Fibroblast of villous mesenchyme (primary cell): ENCODE measurements at regions not wholly inside any gene's neighbourhood (a gene's known extent, or its start where the extent isn't known, plus 50 kb on each side); places are given as distances from the start of the nearest gene placed in this dataset.

Experiments
- DNase-seq: peaks from one replicate; pipeline ENCODE4 v3.0.0-alpha.2; 2010; ENCODE audit warnings: low read depth
- H3K4me3 ChIP-seq: 2 replicates; pipeline ENCODE4 v1.5.1; 2011; ENCODE audit warnings: low read depth, mild to moderate bottlenecking, low read length
- CTCF ChIP-seq: IDR thresholded peaks from 2 replicates; pipeline ENCODE4 v1.5.1; 2012; ENCODE audit warnings: low read depth, mild to moderate bottlenecking, low read length; ENCODE audit not compliant: insufficient read depth

- no peak for DNase-seq
- TF ChIP-seq CTCF: no peak
- H3K4me3 ChIP-seq: no peak overlapping the region
These were observed 986.5 kb downstream of the TDRD15 start for GRCh38 chr2:22110244-22110651.

GRCh38 chr2:22124003-22124402 lies 1000.2 kb downstream of the TDRD15 start:
- H3K4me3 ChIP-seq: no peak overlapping the region
- no peak for TF ChIP-seq CTCF
- no peak for DNase-seq

- no peak for TF ChIP-seq CTCF
- DNase-seq: no peak
- no peak overlapping the region for H3K4me3 ChIP-seq
These were observed 1002.3 kb downstream of the TDRD15 start for GRCh38 chr2:22126106-22126505.

- TF ChIP-seq CTCF: no peak
- no peak for DNase-seq
- H3K4me3 ChIP-seq: no peak overlapping the region
These were observed 1003.2 kb downstream of the TDRD15 start for GRCh38 chr2:22126978-22127377.

GRCh38 chr2:22134421-22134820 lies 1010.7 kb downstream of the TDRD15 start:
- DNase-seq: no peak
- H3K4me3 ChIP-seq: no peak overlapping the region
- no peak for TF ChIP-seq CTCF

GRCh38 chr2:22136446-22136845 lies 1012.7 kb downstream of the TDRD15 start:
- no peak for TF ChIP-seq CTCF
- no peak overlapping the region for H3K4me3 ChIP-seq
- no peak for DNase-seq

- TF ChIP-seq CTCF: no peak
- DNase-seq: no peak
- no peak overlapping the region for H3K4me3 ChIP-seq
These were observed 1020.1 kb downstream of the TDRD15 start for GRCh38 chr2:22143840-22144239.
